ENCODE measurements at regions not wholly inside any gene's neighbourhood (a gene's known extent, or its start where the extent isn't known, plus 50 kb on each side); places are given as distances from the start of the nearest gene placed in this dataset.

- Histone ChIP-seq H2AFZ (ENCODE audit: low read depth, low read length, poor library complexity, severe bottlenecking) (no peak overlapping the region), H3K9ac (ENCODE audit: low read length) (no peak overlapping the region), H3K4me1 (ENCODE audit: control insufficient read depth in 1 of 2, insufficient read depth in 2 of 2, low read length in 2 of 2) (no peaks in the 10 kb centered on the region), H4K20me1 (ENCODE audit: insufficient read depth) (no peaks in the 10 kb centered on the region), H3K27ac (ENCODE audit: low read depth, low read length) (no peak overlapping the region), H3K9me3 (ENCODE audit: control insufficient read depth in 1 of 2, insufficient read depth in 1 of 2, low read depth in 1 of 2, low read length in 2 of 2) (no peaks in the 10 kb centered on the region), H3K9me2 (ENCODE audit: insufficient read depth) (no peaks in the 10 kb centered on the region), H3K79me2 (ENCODE audit: insufficient read depth, low read length) (no peaks in the 10 kb centered on the region), H3K27me3 (ENCODE audit: insufficient read depth, low read length) (peaks cover 48% of the 10 kb centered on the region), H3K4me3 (replicated peaks in 1 of 2; ENCODE audit: low read depth in 1 of 2, low read length in 2 of 2) (no peak overlapping the region), H3K36me3 (ENCODE audit: control insufficient read depth in 1 of 2, insufficient read depth in 2 of 2, low read length in 2 of 2) (no peaks in the 10 kb centered on the region), H3K4me2 (ENCODE audit: low read length) (no peak overlapping the region)
- intact Hi-C loops (cut with micrococcal nuclease), result loop anchor here (2.0 kb wide), 1 partner anchor 177 kb away; no protein-coding TSS in a partner anchor
- CTCF ChIA-PET, result interaction anchor here (1.0 to 1.4 kb wide), 3 partner anchors 177 to 380 kb away, joined by 3 to 4 read pairs (median 4); no protein-coding TSS in a partner anchor
- RAD21 ChIA-PET (ENCODE audit: low non-redundant PET in 1 of 2, low total read pairs in 2 of 2, uncharacterized antibody in 2 of 2, unreplicated experiment in 2 of 2), result no interaction called here
- ATAC-seq (no peak), DNase-seq (ENCODE audit: low read depth, low spot score) (no peak)
- TF ChIP-seq RAD21 (IDR thresholded peaks at IDR 0.05; ENCODE audit: low read depth), result no peak
- no peak for TF ChIP-seq CEBPB (IDR thresholded peaks at IDR 0.05; ENCODE audit: low read depth)
- TF ChIP-seq ZFX (IDR thresholded peaks at IDR 0.05), result no peak
- TF ChIP-seq, protein P1, sequence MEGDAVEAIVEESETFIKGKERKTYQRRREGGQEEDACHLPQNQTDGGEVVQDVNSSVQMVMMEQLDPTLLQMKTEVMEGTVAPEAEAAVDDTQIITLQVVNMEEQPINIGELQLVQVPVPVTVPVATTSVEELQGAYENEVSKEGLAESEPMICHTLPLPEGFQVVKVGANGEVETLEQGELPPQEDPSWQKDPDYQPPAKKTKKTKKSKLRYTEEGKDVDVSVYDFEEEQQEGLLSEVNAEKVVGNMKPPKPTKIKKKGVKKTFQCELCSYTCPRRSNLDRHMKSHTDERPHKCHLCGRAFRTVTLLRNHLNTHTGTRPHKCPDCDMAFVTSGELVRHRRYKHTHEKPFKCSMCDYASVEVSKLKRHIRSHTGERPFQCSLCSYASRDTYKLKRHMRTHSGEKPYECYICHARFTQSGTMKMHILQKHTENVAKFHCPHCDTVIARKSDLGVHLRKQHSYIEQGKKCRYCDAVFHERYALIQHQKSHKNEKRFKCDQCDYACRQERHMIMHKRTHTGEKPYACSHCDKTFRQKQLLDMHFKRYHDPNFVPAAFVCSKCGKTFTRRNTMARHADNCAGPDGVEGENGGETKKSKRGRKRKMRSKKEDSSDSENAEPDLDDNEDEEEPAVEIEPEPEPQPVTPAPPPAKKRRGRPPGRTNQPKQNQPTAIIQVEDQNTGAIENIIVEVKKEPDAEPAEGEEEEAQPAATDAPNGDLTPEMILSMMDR (IDR thresholded peaks at IDR 0.05 in 2 of 3, conservative IDR thresholded peaks at IDR 0.05 in 1 of 3; ENCODE audit: borderline replicate concordance in 1 of 3, insufficient read depth in 1 of 3, low read depth in 2 of 3, low read length in 2 of 3), result no peak
- TF ChIP-seq POLR2A (IDR thresholded peaks at IDR 0.05; ENCODE audit: borderline replicate concordance, extremely low read depth, insufficient read depth, insufficient read length), result no peak
- no peak for TF ChIP-seq FOSL1 (IDR thresholded peaks at IDR 0.05; ENCODE audit: low read depth)
- TF ChIP-seq EZH2 (IDR thresholded peaks at IDR 0.05), result no peak
- TF ChIP-seq, protein P2, sequence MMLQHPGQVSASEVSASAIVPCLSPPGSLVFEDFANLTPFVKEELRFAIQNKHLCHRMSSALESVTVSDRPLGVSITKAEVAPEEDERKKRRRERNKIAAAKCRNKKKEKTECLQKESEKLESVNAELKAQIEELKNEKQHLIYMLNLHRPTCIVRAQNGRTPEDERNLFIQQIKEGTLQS (IDR thresholded peaks at IDR 0.05), result no peak
- no peak for TF ChIP-seq ZBTB33 (IDR thresholded peaks at IDR 0.05; ENCODE audit: extremely low read depth, insufficient replicate concordance, low read length)
- no peak for TF ChIP-seq JUND (IDR thresholded peaks at IDR 0.05)
- TF ChIP-seq POLR2AphosphoS5 (IDR thresholded peaks at IDR 0.05; ENCODE audit: low read depth, low read length), result no peak
- TF ChIP-seq CBX3 (IDR thresholded peaks at IDR 0.05; ENCODE audit: low read depth), result no peak
- no peak for TF ChIP-seq YY1 (IDR thresholded peaks at IDR 0.05; ENCODE audit: extremely low read depth, insufficient replicate concordance, low read depth, low read length)
- no peak for TF ChIP-seq MAX (IDR thresholded peaks at IDR 0.05)
- no TSS peak for BruUV-seq (replicated peaks)
- POLR2A ChIA-PET, result no interaction called here
Measured at GRCh38 chr1:157311730-157312081, 173.5 kb upstream of the ETV3 start.
